Retinal pigment epithelial cell (primary cell): ENCODE measurements at regions not wholly inside any gene's neighbourhood (a gene's known extent, or its start where the extent isn't known, plus 50 kb on each side); places are given as distances from the start of the nearest gene placed in this dataset.

Source experiments
- DNase-seq: peaks from one replicate; pipeline ENCODE4 v3.0.0-alpha.2; 2010; ENCODE audit warnings: low read depth
- H3K4me3 ChIP-seq: 2 replicates; pipeline ENCODE4 v1.5.1; 2011; ENCODE audit warnings: mild to moderate bottlenecking, low read length, control low read depth, moderate library complexity
- TF ChIP-seq, protein P1 (sequence below): conservative IDR thresholded peaks from 2 replicates; pipeline ENCODE4 v1.5.1; 2011; ENCODE audit warnings: low read depth, low read length, control low read depth, inconsistent platforms

GRCh38 chr22:47734511-47734910 is 972.1 kb downstream of the TBC1D22A start:
- TF ChIP-seq, protein P1, sequence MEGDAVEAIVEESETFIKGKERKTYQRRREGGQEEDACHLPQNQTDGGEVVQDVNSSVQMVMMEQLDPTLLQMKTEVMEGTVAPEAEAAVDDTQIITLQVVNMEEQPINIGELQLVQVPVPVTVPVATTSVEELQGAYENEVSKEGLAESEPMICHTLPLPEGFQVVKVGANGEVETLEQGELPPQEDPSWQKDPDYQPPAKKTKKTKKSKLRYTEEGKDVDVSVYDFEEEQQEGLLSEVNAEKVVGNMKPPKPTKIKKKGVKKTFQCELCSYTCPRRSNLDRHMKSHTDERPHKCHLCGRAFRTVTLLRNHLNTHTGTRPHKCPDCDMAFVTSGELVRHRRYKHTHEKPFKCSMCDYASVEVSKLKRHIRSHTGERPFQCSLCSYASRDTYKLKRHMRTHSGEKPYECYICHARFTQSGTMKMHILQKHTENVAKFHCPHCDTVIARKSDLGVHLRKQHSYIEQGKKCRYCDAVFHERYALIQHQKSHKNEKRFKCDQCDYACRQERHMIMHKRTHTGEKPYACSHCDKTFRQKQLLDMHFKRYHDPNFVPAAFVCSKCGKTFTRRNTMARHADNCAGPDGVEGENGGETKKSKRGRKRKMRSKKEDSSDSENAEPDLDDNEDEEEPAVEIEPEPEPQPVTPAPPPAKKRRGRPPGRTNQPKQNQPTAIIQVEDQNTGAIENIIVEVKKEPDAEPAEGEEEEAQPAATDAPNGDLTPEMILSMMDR, result no peak
- no peak for DNase-seq
- no peak overlapping the region for H3K4me3 ChIP-seq

GRCh38 chr22:47727641-47728040 is 965.2 kb downstream of the TBC1D22A start:
- H3K4me3 ChIP-seq, result no peak overlapping the region
- no peak for DNase-seq
- TF ChIP-seq, protein P1, result no peak

- DNase-seq, result no peak
- TF ChIP-seq, protein P1, result no peak
- H3K4me3 ChIP-seq, result no peak overlapping the region
These were observed 962.3 kb downstream of the TBC1D22A start for GRCh38 chr22:47724751-47725150.

GRCh38 chr22:47724030-47724429 is 961.6 kb downstream of the TBC1D22A start:
- no peak overlapping the region for H3K4me3 ChIP-seq
- no peak for DNase-seq
- TF ChIP-seq, protein P1, result no peak

GRCh38 chr22:47718337-47718736 is 955.9 kb downstream of the TBC1D22A start:
- TF ChIP-seq, protein P1, result no peak
- DNase-seq, result no peak
- H3K4me3 ChIP-seq, result no peak overlapping the region

DNA sequence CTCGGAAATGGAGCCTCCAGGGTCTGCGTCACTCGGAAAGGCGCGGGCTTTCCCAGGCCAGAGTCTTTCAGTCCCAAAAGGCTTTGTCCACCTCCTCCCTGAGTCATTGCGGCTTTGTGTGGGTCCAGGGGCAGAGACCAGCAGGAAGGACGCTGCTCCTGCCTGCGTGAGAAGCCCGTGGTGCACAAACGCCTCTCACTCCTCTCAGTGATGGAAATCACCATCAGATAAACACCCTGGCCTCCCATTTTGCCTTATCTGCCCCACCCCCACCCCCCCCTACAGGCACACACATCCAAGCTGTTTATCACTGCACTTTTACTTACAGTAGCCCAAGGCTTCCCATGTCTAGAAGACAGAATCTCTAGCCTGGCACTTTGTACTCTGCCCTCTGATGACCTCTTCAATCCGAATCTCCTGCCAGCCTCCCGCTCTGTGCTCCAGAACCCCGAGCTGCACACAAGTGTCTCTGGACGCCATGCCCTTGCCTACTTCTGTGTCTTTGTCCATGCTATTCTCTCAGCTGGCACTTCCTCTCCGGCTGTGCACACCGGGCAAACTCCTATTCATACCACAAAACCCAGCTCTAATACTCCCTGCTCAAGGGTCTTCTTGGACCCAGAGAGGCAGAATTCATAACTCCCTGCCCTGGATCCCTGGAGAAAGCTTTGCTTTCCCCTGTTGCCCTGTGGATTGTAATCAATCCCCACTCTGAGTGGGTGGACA is 954.6 kb downstream of the TBC1D22A start:
- TF ChIP-seq, protein P1, result no peak
- no peak overlapping the region for H3K4me3 ChIP-seq
- DNase-seq, result no peak

DNA sequence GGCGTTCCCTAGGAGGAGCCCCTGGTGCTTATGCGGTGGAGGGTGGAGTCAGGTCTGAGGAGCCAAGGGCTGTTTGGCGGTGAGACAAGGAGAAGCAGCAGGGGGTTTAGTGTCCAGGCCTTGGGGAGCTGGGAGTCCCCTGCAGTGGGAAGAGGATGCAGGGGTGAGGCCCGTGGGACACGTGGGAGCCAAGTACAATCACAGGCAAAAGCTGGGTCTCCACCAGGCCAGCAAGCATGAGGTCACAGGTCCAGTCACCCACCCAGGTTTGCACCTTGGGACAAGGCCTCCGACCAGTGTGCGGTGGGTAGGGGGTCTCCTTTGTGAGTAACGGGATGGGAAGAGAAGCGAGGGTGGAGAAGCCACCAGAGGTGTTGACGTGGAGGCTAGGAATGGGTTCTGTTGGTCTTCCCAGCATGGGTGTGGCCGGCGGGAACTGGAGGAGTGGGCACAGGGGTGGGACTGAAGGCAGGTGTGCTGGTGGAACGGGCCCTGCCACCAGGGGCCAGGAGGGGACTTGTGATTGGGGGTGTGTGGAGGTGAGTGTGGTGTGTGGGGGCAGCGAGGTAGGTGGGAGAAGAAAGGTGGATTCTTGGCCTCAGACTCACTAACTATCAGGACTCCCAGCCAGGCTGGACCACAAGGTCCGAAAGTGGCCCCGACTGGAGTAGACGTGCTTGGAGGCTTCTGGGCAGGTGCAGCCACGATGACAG is 953.6 kb downstream of the TBC1D22A start:
- H3K4me3 ChIP-seq, result no peak overlapping the region
- no peak for DNase-seq
- TF ChIP-seq, protein P1, result no peak
